Neural progenitor cell (in vitro differentiated cells): ENCODE measurements at regions not wholly inside any gene's neighbourhood (a gene's known extent, or its start where the extent isn't known, plus 50 kb on each side); places are given as distances from the start of the nearest gene placed in this dataset.

Source experiments
- CTCF ChIP-seq: fragments of 200-600 bp; sonication (generic); IDR thresholded peaks from 2 replicates; pipeline ENCODE4 v1.5.1; 2017; ENCODE audit warnings: antibody characterized with exemption, mild to moderate bottlenecking
- EZH2 ChIP-seq: fragments of 200-600 bp; sonication (generic); IDR thresholded peaks from 2 replicates; pipeline ENCODE4 v1.6.1; 2017; ENCODE audit warnings: antibody characterized with exemption, mild to moderate bottlenecking, moderate library complexity

DNA sequence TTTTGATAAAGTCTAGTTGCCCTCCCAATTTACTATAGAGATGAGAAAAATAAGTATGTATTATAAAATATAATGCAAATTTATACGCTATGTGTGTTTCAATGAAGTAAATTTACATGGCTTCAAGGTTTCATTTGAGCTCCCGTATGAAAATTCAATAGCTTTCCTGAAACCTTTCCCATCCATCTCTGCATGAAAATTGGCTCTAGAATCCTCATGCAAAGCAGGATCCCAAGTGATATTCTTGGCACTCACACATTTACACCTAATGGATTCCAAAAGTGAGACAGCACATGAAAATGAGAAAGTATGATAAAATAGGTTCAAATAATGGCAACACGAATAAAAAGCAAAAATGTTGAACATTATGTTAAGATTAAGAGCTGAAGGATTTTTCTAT, 1595.8 kb upstream of the SEL1L start:
- TF ChIP-seq CTCF (no peak), EZH2 (no peak)
